A549 (cell line): ENCODE measurements at regions not wholly inside any gene's neighbourhood (a gene's known extent, or its start where the extent isn't known, plus 50 kb on each side); places are given as distances from the start of the nearest gene placed in this dataset.

Experiments used
- CTCF ChIP-seq: fragments of >200 bp; sonication (Bioruptor Twin); formaldehyde crosslinking; IDR thresholded peaks from 3 replicates; pipeline ENCODE4 v1.5.1; 2016
- KDM1A ChIP-seq: fragments of 200-600 bp; sonication (generic); IDR thresholded peaks from 2 replicates; pipeline ENCODE4 v1.6.1; 2016; ENCODE audit warnings: low read depth, mild to moderate bottlenecking
- MYC ChIP-seq: IDR thresholded peaks from 2 replicates; pipeline ENCODE4 v1.6.1; 2012; ENCODE audit warnings: mild to moderate bottlenecking, inconsistent platforms, low read length, improper control_type of control experiment, borderline replicate concordance
- PHF8 ChIP-seq: fragments of 200-600 bp; sonication (generic); IDR thresholded peaks from 2 replicates; pipeline ENCODE4 v1.6.1; 2016; ENCODE audit warnings: low read depth, mild to moderate bottlenecking, antibody characterized with exemption, moderate library complexity, borderline replicate concordance
- POLR2A ChIP-seq: IDR thresholded peaks from 2 replicates; pipeline ENCODE4 v1.6.1; 2012; ENCODE audit warnings: mild to moderate bottlenecking, low read length
- POLR2AphosphoS2 ChIP-seq: conservative IDR thresholded peaks from 2 replicates; pipeline ENCODE4 v1.6.1; 2012; ENCODE audit warnings: low read length, improper control_type of control experiment, inconsistent platforms
- RAD21 ChIP-seq, 2 experiments: fragments of >200 bp in 1 of 2; sonication (Bioruptor Twin) in 1 of 2; formaldehyde crosslinking in 1 of 2; IDR thresholded peaks in 1 of 2; conservative IDR thresholded peaks in 1 of 2; 2 replicates in 1 of 2; 3 replicates in 1 of 2; pipeline ENCODE4 v1.6.1; 2012 to 2018; ENCODE audit warnings: inconsistent platforms in 1 of 2
- REST ChIP-seq: fragments of 200-600 bp; sonication (generic); IDR thresholded peaks from 2 replicates; pipeline ENCODE4 v1.6.1; 2016; ENCODE audit warnings: antibody characterized with exemption, mild to moderate bottlenecking, moderate library complexity

GRCh38 chr12:58633479-58633878, 286.8 kb downstream of the LRIG3 start:
- no peak for TF ChIP-seq CTCF
- TF ChIP-seq REST = no peak
- TF ChIP-seq KDM1A = no peak
- TF ChIP-seq POLR2A = no peak
- TF ChIP-seq RAD21 (conservative IDR thresholded peaks at IDR 0.05 in 1 of 2, IDR thresholded peaks at IDR 0.05 in 1 of 2) = no peak
- no peak for TF ChIP-seq POLR2AphosphoS2
- TF ChIP-seq MYC = no peak
- no peak for TF ChIP-seq PHF8
